Epithelial cell of proximal tubule (primary cell): ENCODE measurements at regions not wholly inside any gene's neighbourhood (a gene's known extent, or its start where the extent isn't known, plus 50 kb on each side); places are given as distances from the start of the nearest gene placed in this dataset.
"Not testable (repeated sequence)": the region's sequence is repeated elsewhere in the genome, so short reads cannot be mapped to it uniquely, and the experiment has no call there.

Experiments
- DNase-seq: peaks from one replicate; pipeline ENCODE4 v3.0.0-alpha.2; 2011; ENCODE audit warnings: low read depth
- H3K4me3 ChIP-seq: 2 replicates; pipeline ENCODE4 v1.5.1; 2011; ENCODE audit warnings: low read depth, mild to moderate bottlenecking, low read length
- TF ChIP-seq, protein P1 (sequence below): conservative IDR thresholded peaks from 2 replicates; pipeline ENCODE4 v1.5.1; 2012; ENCODE audit warnings: low read depth, mild to moderate bottlenecking, low read length

DNA sequence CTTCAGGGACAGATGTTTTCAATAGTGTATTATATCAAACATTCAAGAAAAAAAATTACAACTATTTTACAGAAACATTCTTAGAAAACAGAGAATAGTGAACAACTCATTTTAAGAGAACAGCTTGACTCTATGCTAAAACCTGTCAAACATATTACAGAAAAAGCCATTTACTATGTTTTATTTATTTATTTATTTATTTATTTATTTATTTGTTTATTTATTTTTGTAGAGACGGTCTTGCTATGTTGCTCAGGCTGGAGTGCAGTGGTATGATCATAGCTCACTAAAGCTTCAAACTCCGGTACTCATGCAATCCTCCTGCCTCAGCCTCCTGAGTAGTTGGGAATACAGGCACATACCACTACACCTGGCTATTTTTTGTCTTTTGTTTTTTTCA is 317.9 kb upstream of the HTR1E start:
- no peak for DNase-seq
- TF ChIP-seq, protein P1, sequence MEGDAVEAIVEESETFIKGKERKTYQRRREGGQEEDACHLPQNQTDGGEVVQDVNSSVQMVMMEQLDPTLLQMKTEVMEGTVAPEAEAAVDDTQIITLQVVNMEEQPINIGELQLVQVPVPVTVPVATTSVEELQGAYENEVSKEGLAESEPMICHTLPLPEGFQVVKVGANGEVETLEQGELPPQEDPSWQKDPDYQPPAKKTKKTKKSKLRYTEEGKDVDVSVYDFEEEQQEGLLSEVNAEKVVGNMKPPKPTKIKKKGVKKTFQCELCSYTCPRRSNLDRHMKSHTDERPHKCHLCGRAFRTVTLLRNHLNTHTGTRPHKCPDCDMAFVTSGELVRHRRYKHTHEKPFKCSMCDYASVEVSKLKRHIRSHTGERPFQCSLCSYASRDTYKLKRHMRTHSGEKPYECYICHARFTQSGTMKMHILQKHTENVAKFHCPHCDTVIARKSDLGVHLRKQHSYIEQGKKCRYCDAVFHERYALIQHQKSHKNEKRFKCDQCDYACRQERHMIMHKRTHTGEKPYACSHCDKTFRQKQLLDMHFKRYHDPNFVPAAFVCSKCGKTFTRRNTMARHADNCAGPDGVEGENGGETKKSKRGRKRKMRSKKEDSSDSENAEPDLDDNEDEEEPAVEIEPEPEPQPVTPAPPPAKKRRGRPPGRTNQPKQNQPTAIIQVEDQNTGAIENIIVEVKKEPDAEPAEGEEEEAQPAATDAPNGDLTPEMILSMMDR: no peak
- H3K4me3 ChIP-seq: no peak overlapping the region

DNA sequence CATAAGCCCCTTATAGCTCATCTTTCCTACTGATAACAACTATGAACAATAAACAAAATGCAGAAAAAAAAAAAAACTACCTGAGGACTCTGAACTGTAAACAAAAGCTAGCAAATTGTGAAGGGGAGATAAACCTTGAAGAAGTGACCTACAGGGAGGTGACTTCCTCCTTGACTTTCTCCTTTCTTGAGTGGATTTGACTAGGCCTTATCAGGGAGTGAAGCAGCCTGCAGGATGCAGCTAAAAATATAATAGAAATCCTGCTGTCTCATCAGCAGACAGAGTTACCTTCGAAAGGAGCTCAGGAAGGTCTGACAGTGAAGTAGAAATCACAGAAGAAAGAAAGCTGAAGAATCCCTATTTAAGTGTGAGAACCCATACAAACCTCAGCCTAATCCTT is 322.0 kb upstream of the HTR1E start:
- TF ChIP-seq, protein P1: no peak

DNA sequence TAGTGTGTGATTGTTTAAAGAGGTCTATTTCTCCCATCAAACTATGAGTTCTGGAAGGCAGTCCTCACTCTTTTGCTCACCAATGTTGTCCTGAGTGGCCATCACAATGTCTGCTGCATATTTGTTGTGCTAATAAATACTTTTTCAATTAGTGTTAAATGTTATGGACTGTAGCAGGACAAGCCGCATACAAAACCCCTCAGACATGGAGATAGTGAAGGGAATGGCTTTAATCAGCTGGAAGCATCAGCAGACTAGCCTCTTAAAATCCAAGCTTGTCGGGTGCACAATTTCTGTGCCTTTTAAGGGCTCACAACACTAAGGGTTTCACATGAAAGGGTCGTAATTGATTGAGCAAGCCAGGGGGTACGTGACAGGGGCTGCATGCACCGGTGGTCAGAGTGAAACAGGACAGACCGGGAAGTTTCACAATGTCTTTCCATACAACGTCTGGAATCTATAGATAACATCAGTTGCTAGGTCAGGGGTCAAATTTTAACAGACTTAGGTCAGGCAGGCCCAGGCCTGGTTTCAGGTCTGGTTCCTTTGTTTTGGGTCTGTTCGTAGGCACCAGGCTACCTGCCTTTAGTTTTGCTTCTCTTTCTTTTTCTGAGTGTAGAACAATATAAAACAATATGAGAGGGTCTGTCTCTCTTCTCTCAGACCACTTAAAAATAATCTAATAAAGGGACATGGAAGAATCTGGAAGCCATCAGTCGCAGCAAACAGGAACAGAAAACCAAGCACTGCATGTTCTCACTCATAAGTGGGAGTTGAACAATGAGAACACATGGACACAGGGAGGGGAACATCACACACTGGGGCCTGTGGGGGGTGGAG is 327.6 kb upstream of the HTR1E start:
- TF ChIP-seq, protein P1: no peak
- H3K4me3 ChIP-seq: no peak overlapping the region
- DNase-seq: no peak

More for the DNA sequence above, 322.0 kb upstream of the HTR1E start:
- no peak overlapping the region for H3K4me3 ChIP-seq
- no peak for DNase-seq

DNA sequence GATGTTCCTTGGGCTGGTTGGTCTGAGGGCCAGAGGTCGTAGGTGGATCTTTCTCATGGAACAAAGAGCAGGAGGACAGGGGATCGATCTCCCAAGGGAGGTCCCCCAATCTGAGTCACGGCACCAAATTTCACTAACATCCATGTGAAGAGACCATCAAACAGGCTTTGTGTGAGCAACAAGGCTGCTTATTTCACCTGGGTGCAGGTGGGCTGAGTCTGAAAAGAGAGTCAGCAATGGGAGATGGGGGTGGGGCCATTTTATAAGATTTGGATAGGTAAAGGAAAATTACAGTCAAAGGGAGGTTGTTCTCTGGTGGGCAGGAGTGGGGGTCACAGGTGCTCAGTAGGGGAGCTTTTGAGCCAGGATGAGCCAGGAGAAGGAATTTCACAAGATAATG is 334.0 kb upstream of the HTR1E start:
- H3K4me3 ChIP-seq, DNase-seq: not testable (repeated sequence)

DNA sequence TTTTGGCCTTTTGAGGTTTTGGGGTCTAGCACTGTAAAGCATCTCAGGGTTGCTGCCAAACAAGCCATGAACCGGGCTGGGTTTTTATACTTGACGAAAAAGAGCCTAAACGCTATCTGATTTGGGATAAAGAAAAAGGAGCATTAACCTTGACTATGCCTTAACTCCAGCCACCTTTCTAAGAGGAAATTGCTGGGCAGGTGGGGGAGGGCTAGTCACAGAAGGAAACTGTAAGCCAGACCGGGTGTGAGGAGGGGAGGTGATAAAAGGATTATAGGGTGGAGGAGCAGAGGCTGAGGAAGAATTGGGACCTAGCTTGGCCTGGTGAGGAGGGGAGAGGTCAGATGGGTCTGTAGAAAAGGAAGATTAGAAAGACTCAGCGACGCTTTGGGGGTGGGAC is 335.2 kb upstream of the HTR1E start:
- not testable (repeated sequence) for H3K4me3 ChIP-seq, DNase-seq

DNA sequence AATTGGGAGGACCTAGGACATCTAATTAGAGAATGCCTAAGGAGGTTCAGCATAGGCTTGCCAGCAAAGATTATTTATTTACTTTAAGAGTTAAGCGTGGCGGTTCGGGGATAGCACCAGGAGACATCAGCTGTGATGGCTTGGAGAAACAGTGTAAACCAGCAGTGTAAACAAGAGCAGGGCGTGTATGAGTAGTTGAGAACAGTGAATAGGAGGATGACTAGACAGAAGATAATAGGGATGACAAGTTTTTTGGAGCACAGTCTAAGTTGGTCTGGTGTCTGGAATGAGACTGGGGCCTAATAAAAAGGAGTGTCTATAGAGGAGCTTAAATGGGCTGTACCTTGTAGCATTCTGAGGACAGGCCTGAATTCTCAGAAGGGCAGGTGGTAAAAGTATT is 338.4 kb upstream of the HTR1E start:
- not testable (repeated sequence) for H3K4me3 ChIP-seq, DNase-seq

DNA sequence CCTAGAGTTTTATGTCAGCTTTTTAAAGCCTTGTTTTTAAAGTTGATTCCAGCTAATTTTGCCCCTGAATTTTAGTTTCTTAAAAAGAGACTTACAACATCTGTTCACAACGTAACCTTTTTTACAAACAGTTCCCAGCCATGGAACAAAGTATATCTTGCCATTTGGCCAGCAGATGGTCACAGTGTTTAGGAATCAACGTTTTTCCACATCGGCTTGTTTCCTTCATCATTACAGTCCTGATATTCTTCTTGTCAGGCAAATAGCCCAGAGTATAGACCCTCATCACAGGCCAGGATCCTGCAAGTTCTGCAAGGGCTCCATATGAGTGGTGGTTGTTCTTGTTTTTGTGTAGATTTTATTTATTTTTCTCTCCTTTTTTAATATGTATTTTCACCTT is 341.7 kb upstream of the HTR1E start:
- no peak for DNase-seq
- TF ChIP-seq, protein P1: no peak
- no peak overlapping the region for H3K4me3 ChIP-seq

DNA sequence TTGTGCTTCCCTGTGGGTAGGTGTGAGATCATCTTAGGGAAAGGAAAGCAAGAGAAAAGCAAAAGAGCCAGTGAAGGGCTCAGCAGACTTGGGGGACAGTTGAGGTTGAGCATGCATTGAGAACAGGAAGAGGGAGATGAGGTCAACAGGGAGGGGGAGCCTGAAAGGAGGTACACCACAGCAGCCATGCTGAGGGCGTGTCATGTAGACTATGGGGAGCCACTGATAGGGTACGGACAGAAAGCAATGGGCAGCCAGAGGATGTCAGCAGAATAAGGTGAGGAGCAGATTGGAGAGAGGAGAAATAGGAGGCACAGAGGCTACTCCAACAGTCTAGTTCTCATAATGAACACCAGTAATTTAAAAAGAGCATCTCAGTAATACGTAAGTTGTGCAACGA is 351.1 kb upstream of the HTR1E start:
- no peak for DNase-seq
- no peak overlapping the region for H3K4me3 ChIP-seq
- TF ChIP-seq, protein P1: no peak
